Gastroesophageal sphincter (tissue), 4 donors: ENCODE measurements at regions not wholly inside any gene's neighbourhood (a gene's known extent, or its start where the extent isn't known, plus 50 kb on each side); places are given as distances from the start of the nearest gene placed in this dataset.

Experiments
- ATAC-seq: fragments of 150-250 bp; one replicate; pipeline ENCODE4 v1.9.1; 2016; ENCODE audit warnings: mild to moderate bottlenecking, moderate library complexity
- H3K27ac ChIP-seq, 4 donors: fragments of 200-600 bp; sonication (generic) in 3 of 4; 1 replicate in 3 of 4; 2 replicates in 1 of 4; pipeline ENCODE4 v1.5.1; 2016 to 2019
- H3K27me3 ChIP-seq: fragments of 200-600 bp; sonication (generic); one replicate; pipeline ENCODE4 v1.5.1; 2019
- H3K36me3 ChIP-seq, 2 donors: fragments of 200-600 bp; sonication (generic); one replicate each; pipeline ENCODE4 v1.5.1; 2019; ENCODE audit warnings: control low read depth in 1 of 2
- H3K4me1 ChIP-seq, 3 donors: fragments of 200-600 bp; sonication (generic); 1 replicate in 2 of 3; 2 replicates in 1 of 3; pipeline ENCODE4 v1.5.1; 2016 to 2019; ENCODE audit warnings: control low read depth in 2 of 3
- H3K4me3 ChIP-seq, 2 donors: fragments of 200-600 bp; sonication (generic); one replicate each; pipeline ENCODE4 v1.5.1; 2019; ENCODE audit warnings: mild to moderate bottlenecking in 1 of 2, moderate library complexity in 1 of 2
- H3K9me3 ChIP-seq, 3 donors: fragments of 200-600 bp; sonication (generic); one replicate each; pipeline ENCODE4 v1.5.1; 2017 to 2019; ENCODE audit warnings: control low read depth in 2 of 3
- CTCF ChIP-seq, 4 experiments: fragments of 200-600 bp in 2 of 4; fragments of 450-650 bp in 2 of 4; sonication (generic) in 1 of 4; IDR thresholded peaks; one replicate each; pipeline ENCODE4 v1.5.1; 2017 to 2019; ENCODE audit warnings: antibody characterized with exemption in 4 of 4, mild to moderate bottlenecking in 2 of 4, moderate library complexity in 2 of 4
- EP300 ChIP-seq: sonication (generic); formaldehyde crosslinking; IDR thresholded peaks from one replicate; pipeline ENCODE4 v1.6.1; 2017; ENCODE audit warnings: antibody characterized with exemption, mild to moderate bottlenecking
- POLR2A ChIP-seq, 2 donors: fragments of 450-650 bp; IDR thresholded peaks; one replicate each; pipeline ENCODE4 v1.6.1; 2017; ENCODE audit warnings: antibody characterized with exemption in 2 of 2, mild to moderate bottlenecking in 2 of 2, moderate library complexity in 1 of 2
- POLR2AphosphoS5 ChIP-seq: sonication (generic); formaldehyde crosslinking; IDR thresholded peaks from one replicate; pipeline ENCODE4 v1.6.1; 2017; ENCODE audit warnings: antibody characterized with exemption
- WGBS, 2 donors: methylation state at CpG; one replicate each; pipeline ENCODE4 v1.1.5; 2018; ENCODE audit warnings: low coverage in 1 of 2; 5-methylcytosine and 5-hydroxymethylcytosine counted together

GRCh38 chr16:9306753-9307152 lies 215.3 kb downstream of the HAPSTR1 start:
- no peak for ATAC-seq
- 76 to 86% methylated on average over 3 of the region's 3 CpGs for WGBS, 2 donors
- no peaks in the 10 kb centered on the region for H3K27me3 ChIP-seq
- H3K4me1 ChIP-seq, result no peaks in the 10 kb centered on the region
- no peak overlapping the region for H3K27ac ChIP-seq
- H3K36me3 ChIP-seq, result no peaks in the 10 kb centered on the region
- TF ChIP-seq POLR2AphosphoS5 (no peak), CTCF (IDR thresholded peaks at IDR 0.05) (no peak), POLR2A (IDR thresholded peaks at IDR 0.05) (no peak), EP300 (no peak)
- no peak overlapping the region for H3K4me3 ChIP-seq
- H3K9me3 ChIP-seq, result no peaks in the 10 kb centered on the region

GRCh38 chr16:9307446-9307845 lies 216.0 kb downstream of the HAPSTR1 start:
- Histone ChIP-seq H3K27ac (no peak overlapping the region), H3K4me3 (no peak overlapping the region), H3K4me1 (no peaks in the 10 kb centered on the region), H3K9me3 (no peaks in the 10 kb centered on the region), H3K27me3 (no peaks in the 10 kb centered on the region), H3K36me3 (no peaks in the 10 kb centered on the region)
- TF ChIP-seq EP300 (no peak), CTCF (IDR thresholded peaks at IDR 0.05) (no peak), POLR2AphosphoS5 (no peak), POLR2A (IDR thresholded peaks at IDR 0.05) (no peak)
- ATAC-seq, result no peak
- 69 to 72% methylated on average over 4 of the region's 4 CpGs for WGBS, 2 donors

- no peak for TF ChIP-seq CTCF (IDR thresholded peaks at IDR 0.05)
- no peak for TF ChIP-seq POLR2AphosphoS5
- TF ChIP-seq EP300, result no peak
- TF ChIP-seq POLR2A (IDR thresholded peaks at IDR 0.05), result no peak
- Histone ChIP-seq H3K4me3 (no peak overlapping the region), H3K36me3 (no peaks in the 10 kb centered on the region), H3K27ac (no peak overlapping the region), H3K4me1 (no peaks in the 10 kb centered on the region), H3K9me3 (no peaks in the 10 kb centered on the region), H3K27me3 (no peaks in the 10 kb centered on the region)
- ATAC-seq, result no peak
- 48 to 70% methylated on average over 4 to 6 of the region's 8 CpGs for WGBS, 2 donors
Observed at GRCh38 chr16:9308356-9308801, 216.9 kb downstream of the HAPSTR1 start.

GRCh38 chr16:9308850-9309249 lies 217.4 kb downstream of the HAPSTR1 start:
- no peaks in the 10 kb centered on the region for H3K27me3 ChIP-seq
- no peak overlapping the region for H3K27ac ChIP-seq
- no peaks in the 10 kb centered on the region for H3K4me1 ChIP-seq
- WGBS, 2 donors, result 32 to 69% methylated on average over 4 to 6 of the region's 6 CpGs
- no peaks in the 10 kb centered on the region for H3K9me3 ChIP-seq
- H3K4me3 ChIP-seq, result no peak overlapping the region
- ATAC-seq, result no peak
- TF ChIP-seq POLR2AphosphoS5 (no peak), EP300 (no peak), POLR2A (IDR thresholded peaks at IDR 0.05) (no peak), CTCF (IDR thresholded peaks at IDR 0.05) (no peak)
- H3K36me3 ChIP-seq, result no peaks in the 10 kb centered on the region

- 50 to 67% methylated on average over 1 of the region's 2 CpGs for WGBS, 2 donors
- no peaks in the 10 kb centered on the region for H3K4me1 ChIP-seq
- H3K27ac ChIP-seq, result no peak overlapping the region
- H3K9me3 ChIP-seq, result no peaks in the 10 kb centered on the region
- ATAC-seq, result no peak
- TF ChIP-seq POLR2A (IDR thresholded peaks at IDR 0.05) (no peak), POLR2AphosphoS5 (no peak), CTCF (IDR thresholded peaks at IDR 0.05) (no peak), EP300 (no peak)
- no peaks in the 10 kb centered on the region for H3K27me3 ChIP-seq
- no peaks in the 10 kb centered on the region for H3K36me3 ChIP-seq
- no peak overlapping the region for H3K4me3 ChIP-seq
Observed at GRCh38 chr16:9309844-9310243, 218.4 kb downstream of the HAPSTR1 start.
